ENCODE measurements at regions not wholly inside any gene's neighbourhood (a gene's known extent, or its start where the extent isn't known, plus 50 kb on each side); places are given as distances from the start of the nearest gene placed in this dataset.

DNA sequence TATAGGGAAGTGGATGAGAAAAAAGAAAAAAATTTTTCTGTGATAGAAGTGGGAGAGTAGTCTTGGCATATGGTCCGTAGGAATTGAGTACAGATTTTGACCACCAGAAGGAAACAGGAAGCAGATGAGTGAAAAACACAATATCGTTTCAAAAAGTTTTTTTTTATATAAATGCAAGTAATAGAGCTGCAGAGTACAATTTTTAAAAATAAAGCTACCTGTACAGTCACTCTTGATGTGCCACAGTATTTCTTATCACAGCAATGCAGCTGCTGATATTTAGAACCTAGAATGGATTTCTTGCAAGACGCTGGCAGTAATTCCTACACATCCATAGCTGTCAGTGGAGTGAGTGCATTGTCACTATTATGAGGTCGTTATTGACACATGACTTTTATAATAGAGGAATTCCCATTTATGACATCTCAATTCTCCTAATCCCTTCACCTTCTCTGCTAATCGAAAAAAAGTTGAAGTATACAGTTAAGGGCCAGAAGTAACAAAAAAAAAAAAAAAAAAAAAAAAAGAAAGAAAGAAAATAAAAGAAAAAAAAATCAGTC, 477.7 kb downstream of the TAF11L14 start:
- no peak for DNase-seq (ENCODE audit: low spot score)

GRCh38 chr5:18113721-18114120, 479.5 kb downstream of the TAF11L14 start:
- DNase-seq (ENCODE audit: low spot score): no peak

GRCh38 chr5:18114151-18114757, 480.0 kb downstream of the TAF11L14 start:
- no peak for DNase-seq (ENCODE audit: low spot score)

DNA sequence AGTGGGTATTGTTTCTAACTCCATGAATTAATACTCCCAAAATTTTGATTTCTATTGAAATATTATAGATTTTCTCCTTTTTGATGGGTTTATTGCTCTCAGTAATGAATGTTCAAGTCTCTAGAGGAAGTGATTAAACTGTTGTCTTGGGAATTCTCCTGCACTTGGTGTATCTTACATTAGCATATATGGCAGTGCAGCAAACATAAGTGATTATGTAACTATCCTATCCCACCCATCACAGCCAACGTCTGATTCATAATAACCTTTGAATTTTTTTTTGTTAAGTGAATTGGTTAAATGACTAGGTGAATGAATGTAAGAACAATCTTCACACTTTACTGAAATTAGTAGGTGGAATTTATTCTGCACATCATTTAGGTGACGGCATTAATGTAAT, 483.7 kb downstream of the TAF11L14 start:
- DNase-seq (ENCODE audit: low spot score): no peak

DNA sequence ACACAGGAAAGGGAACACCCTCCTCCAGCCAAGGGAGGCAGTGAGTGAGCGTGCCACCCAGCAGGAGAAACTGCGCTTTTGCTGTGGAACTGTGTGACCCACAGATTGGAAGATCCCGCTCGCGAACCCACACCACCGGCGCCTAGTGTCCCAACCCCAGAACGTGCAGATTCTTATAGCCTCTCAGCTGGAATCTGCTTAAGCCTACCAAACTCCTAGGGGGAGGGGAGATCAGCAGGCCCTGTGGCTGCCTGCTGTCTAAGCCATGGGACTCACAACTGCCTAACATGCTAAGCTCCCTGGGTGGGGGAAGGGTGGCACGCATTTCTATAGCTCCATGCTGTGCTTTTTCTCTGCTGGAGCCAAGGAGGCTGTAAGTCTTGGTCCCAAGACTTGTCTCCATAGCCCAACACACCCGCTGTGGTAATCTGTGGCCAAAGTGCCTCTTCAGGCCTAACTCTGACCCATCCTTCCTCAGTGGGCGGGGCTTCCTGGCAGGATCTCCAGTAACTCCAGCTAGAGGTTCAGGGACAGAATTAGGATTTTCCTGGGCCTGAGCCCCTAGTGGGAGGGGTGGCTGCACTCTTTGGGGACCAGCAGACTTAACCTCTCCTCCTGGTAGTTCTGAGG, 485.0 kb downstream of the TAF11L14 start:
- no peak for DNase-seq (ENCODE audit: low spot score)

DNA sequence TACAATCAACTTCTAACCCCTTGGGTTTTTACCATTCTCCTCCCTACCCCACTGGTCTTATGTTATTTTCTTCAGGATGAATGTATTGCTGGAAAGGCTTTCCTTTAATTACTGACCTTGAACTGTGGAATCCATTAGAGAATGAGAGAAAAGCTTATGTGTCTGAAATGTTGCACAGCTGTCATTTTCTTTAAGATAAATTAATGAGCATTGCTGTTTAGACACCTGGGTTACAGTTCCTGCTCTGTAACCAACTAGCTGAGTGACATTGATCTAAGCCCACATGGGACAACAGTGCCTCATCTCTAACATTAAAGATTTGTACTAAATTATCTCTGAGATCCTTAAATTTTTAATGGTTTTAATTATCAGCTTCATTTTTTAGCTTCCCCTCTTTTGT, 507.0 kb downstream of the TAF11L14 start:
- no peak for DNase-seq (ENCODE audit: low spot score)

- no peak for DNase-seq (ENCODE audit: low spot score)
These were observed 508.6 kb downstream of the TAF11L14 start for GRCh38 chr5:18142831-18143230.

DNA sequence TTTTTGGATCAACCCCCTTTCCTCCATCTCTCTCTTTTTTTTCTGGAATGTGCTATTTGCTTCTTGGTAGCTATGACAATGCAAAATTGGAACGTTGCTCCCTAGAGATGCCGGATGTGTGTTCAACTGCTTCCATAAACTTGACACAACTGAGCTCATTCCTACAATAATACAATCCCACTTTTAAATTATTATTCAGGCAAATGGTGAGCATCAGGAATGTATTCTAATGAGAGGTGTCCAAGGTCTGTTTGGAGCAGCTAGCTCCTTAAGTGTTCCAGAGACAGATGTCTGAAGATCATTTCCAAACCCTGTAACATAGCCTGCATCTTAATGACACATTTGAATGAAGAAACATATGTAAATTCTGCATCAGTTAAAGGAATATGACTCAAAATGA, 518.4 kb downstream of the TAF11L14 start:
- DNase-seq (ENCODE audit: low spot score): no peak

DNA sequence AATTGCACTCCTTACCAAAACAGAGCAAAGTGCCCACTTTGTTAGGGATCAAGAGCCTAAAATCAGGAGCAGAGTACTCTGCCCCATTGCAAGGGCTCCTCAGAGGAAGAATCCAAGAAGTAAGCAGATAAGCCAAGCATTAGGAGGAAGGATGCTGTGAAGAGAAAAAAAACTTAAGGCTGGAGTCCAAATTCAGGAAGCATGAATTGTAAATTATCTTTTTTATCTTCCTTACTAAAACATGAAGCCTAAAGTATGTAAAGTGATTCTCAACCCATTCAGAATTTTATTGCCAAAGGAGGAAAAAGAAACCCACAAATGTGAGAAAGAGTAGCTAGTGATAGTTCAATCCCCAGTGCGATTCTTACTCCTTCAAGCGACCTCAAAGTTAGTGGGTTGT, 523.9 kb downstream of the TAF11L14 start:
- no peak for DNase-seq (ENCODE audit: low spot score)

GRCh38 chr5:18159331-18159730, 525.1 kb downstream of the TAF11L14 start:
- no peak for DNase-seq (ENCODE audit: low spot score)

GRCh38 chr5:18171684-18172083, 537.4 kb downstream of the TAF11L14 start:
- no peak for DNase-seq (ENCODE audit: low spot score)

GRCh38 chr5:18179579-18179978, 545.3 kb downstream of the TAF11L14 start:
- DNase-seq (ENCODE audit: low spot score): no peak

DNA sequence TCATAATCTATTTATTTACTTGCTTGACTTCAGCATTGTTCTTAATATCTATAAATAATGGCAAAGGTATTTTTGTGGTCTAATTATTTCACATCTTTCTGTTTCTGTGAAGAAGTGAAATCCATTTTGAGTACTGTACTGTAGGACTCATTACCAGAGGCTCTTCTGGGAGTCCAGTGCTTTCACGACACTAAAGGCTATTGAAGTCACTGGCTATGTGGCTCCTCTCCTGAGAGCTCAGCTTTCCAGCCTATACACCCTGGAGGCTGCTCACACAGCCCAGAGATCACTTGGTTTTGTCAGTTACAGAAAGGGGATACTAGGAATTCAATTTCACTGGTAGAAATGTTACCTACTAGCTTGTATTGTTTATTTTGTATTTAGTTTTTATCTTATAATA, 547.3 kb downstream of the TAF11L14 start:
- no peak for DNase-seq (ENCODE audit: low spot score)

DNA sequence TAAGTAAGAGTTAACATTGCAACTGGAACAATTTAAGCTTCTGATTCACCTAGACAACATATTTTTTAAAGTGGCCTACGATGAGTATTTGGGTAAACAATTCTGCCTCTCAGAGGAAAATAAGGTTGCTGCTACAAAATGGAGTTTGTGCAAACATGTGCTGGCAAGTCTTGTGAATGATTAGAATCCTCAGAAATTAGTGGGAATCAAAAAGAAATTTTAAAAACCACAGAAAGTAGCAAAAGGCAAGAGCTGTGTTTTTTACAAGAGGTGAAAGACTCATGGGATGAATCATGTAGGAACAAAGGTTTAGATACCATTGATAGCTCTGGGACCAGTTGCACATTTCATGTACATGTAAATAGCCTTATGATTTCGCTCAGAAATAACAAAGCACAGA, 561.6 kb downstream of the TAF11L14 start:
- no peak for DNase-seq (ENCODE audit: low spot score)

DNA sequence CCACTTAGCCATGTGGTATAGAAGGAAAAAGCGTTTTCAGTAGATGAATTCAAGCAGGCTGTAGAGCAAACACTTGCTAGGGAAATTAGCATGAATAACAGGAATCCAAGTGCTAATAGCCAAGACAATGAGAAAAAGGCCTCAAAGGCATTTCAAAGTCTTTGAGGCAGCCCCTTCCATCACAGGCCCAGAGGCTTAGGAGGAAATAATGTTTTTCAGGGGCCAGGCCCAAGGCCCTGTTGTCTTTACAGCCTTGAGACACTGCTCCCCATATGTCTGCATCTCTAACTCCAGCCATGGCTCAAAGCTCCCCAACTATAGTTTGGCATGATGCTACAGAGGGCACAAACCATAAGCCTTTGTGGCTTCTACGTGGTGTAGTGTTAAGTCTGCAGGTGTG, 563.5 kb downstream of the TAF11L14 start:
- DNase-seq (ENCODE audit: low spot score): no peak

GRCh38 chr5:18202164-18202563, 567.9 kb downstream of the TAF11L14 start:
- no peak for DNase-seq (ENCODE audit: low spot score)

DNA sequence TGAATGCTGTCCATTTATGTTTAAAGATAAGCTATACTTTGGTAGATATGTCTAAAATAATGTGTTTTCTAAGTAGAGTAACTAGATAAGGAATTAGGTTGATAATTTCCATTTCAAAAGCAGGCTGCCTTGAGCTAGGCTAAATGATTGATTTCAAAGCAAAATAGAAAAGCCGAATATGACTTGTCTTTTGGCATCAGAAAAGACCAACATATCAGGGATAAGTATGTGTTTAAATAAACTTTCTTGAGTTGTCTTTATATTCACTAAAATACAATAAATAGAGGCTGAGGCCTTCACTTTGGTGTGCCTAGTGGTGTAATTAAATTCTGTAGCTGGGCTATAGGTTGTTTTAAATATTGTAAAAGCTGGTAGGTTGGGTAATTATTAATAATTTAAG, 569.0 kb downstream of the TAF11L14 start:
- no peak for DNase-seq (ENCODE audit: low spot score)

DNA sequence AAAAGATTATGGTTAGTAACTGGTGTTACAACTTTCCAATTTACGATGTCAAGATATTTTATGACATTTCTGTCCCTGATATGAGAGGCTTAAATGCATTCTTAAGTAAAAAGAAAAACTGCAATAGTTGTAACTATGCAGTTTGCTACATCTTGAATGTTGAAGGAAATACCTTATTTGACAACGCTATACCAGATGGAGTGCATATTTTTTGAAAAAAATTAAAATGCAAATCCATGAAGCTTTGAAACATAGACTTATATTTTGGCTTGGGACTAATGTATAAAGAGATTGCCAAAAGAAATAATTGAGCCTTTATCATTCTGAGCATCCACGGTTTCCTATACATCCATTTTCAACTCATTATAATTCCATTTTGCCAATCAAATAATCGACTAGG, 579.4 kb downstream of the TAF11L14 start:
- DNase-seq (ENCODE audit: low spot score): no peak

DNA sequence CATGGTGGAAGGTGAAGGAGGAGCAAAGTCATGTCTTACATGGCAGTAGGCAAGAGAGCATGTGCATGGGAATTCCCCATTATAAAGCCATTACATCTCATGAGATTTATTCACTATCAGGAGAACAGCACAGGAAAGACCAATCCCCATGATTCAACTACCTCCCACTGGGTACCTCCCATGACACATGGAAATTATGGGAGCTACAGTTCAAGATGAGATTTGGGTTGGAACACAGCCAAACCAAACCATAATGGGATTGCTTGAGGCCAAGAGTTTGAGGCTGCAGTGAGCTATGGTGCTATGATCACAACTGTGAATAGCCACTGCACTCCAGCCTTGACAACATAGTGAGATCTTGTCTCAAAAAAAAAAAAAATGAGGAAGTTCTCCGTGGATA, 581.8 kb downstream of the TAF11L14 start:
- DNase-seq (ENCODE audit: low spot score): no peak

DNA sequence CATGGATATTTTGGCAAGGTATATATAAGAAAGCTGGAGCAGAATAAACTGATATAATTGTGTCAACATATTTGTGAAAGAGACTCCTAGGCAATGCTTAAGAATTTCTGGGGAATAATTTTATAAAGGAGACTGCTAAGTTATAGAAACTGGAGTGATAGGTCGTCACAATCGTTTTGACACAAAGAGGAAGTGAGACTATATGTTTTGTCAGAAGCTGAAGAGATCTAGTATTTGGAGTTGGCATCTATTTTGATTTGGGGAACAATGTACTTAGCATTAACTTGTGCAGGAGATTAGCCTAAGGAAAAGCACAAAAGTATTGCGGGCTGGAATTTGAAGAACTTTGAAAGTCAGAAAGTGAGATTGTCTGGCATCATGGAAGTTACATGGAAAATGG, 582.5 kb downstream of the TAF11L14 start:
- DNase-seq (ENCODE audit: low spot score): no peak

DNA sequence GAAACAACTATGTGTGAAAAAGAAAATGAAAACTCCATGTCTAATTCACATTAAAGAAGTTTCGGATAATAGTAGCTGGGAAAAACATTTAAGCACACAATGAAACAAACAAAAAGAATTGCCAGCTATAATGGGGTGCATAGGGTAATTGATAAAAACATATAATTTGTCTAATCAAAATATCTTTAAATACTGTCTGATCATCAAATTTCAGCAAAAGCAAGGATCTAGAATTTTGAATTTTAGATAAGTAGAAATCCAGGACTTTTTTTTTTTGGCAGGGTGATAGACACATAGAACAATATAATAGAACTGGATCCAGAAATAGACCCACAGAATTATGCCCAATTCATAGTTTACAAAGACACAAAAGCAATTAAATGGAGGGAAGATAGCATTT, 585.0 kb downstream of the TAF11L14 start:
- DNase-seq (ENCODE audit: low spot score): no peak

DNA sequence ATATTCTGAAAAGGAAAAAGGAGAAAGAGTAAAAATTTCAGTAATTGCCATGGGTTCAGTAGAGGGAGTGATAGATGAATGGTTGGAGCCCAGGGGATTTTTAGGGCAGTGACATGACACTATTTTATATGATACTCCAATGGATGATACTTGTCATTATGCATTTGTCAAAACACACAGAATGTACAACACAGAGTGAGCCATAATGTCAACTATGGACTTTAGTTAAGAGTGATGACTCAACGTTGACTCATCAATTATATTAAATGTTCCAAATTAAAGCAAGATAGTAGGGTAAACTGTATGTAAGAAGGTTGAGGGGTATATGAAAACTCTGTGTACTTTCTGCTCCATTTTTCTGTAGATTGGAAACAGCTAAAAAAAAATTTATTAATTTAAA, 586.4 kb downstream of the TAF11L14 start:
- DNase-seq (ENCODE audit: low spot score): no peak

DNA sequence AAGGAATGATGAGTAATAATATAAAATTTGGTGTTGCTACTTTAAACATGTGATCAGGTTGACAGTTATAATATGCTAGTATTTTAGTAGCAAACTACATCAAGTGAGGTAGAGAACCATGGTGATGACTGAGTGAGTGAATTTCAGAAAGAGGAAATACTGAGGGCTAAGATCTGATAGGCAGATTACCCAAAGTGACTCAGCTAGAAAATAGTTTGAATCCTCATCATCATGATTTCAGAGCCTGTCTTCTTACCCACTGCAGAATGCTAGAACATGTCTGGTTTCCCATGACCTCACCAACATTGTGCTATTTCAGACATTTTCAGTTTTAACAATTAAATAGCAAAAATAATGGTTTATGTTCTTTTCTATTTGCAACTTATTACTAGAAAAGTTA, 602.1 kb downstream of the TAF11L14 start:
- no peak for DNase-seq (ENCODE audit: low spot score)

DNA sequence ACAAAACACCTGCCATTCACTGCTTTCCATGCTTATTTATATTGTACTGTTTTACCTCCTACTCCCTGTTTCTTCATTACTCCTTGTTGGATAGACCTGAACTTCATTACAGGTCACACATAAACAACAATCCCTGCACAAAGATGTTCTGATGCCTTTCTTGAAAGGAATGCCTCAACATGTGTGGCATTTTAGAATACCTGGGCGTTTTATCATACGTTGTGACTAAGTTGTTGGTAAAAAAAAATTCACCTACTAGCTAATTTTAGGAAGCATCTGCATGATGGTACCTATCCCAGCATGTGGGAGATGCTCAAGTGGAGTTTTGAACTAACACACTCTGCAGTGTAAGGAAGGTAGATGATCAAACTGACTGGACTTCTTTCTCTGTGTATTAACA, 604.1 kb downstream of the TAF11L14 start:
- no peak for DNase-seq (ENCODE audit: low spot score)

Measured in HuH-7.5 (cell line).